ENCODE measurements at regions not wholly inside any gene's neighbourhood (a gene's known extent, or its start where the extent isn't known, plus 50 kb on each side); places are given as distances from the start of the nearest gene placed in this dataset.
"Not testable (repeated sequence)": the region's sequence is repeated elsewhere in the genome, so short reads cannot be mapped to it uniquely, and the experiment has no call there.

GRCh38 chr11:91299980-91300379 is 924.6 kb upstream of the FAT3 start:
- intact Hi-C loops (cut with DNase I; ENCODE audit: low total_unique reads) (no loop called here), in situ Hi-C loops (cut with MboI; ENCODE audit: low sequenced_read_pairs in 4 of 4) (no loop called here)
- H3K4me3 ChIP-seq: no peak overlapping the region
- no peaks in the 10 kb centered on the region for H3K4me1 ChIP-seq
- no peak for ATAC-seq
- DNase-seq: no peak
- H3K36me3 ChIP-seq: no peaks in the 10 kb centered on the region
- no peaks in the 10 kb centered on the region for H3K9me3 ChIP-seq
- TF ChIP-seq CTCF (IDR thresholded peaks at IDR 0.05 in 4 of 5, conservative IDR thresholded peaks at IDR 0.05 in 1 of 5) (no peak), POLR2A (IDR thresholded peaks at IDR 0.05) (no peak)
- H3K27ac ChIP-seq: no peak overlapping the region
- no peaks in the 10 kb centered on the region for H3K27me3 ChIP-seq

GRCh38 chr11:91296629-91297028 is 928.0 kb upstream of the FAT3 start:
- no peak for ATAC-seq
- Histone ChIP-seq H3K9me3 (no peaks in the 10 kb centered on the region), H3K27me3 (no peaks in the 10 kb centered on the region), H3K27ac (no peak overlapping the region), H3K4me3 (no peak overlapping the region), H3K4me1 (no peaks in the 10 kb centered on the region), H3K36me3 (no peaks in the 10 kb centered on the region)
- intact Hi-C loops (cut with DNase I; ENCODE audit: low total_unique reads) (no loop called here), in situ Hi-C loops (cut with MboI; ENCODE audit: low sequenced_read_pairs in 4 of 4) (no loop called here)
- TF ChIP-seq CTCF (IDR thresholded peaks at IDR 0.05 in 4 of 5, conservative IDR thresholded peaks at IDR 0.05 in 1 of 5) (no peak), POLR2A (IDR thresholded peaks at IDR 0.05) (no peak)
- DNase-seq: no peak

- in situ Hi-C loops (cut with MboI; ENCODE audit: low sequenced_read_pairs in 4 of 4): no loop called here
Measured at GRCh38 chr11:91295591-91295990, 929.0 kb upstream of the FAT3 start.

GRCh38 chr11:91293119-91293518 is 931.5 kb upstream of the FAT3 start:
- no peak overlapping the region for H3K27ac ChIP-seq
- in situ Hi-C loops (cut with MboI; ENCODE audit: low sequenced_read_pairs in 4 of 4) (no loop called here), intact Hi-C loops (cut with DNase I; ENCODE audit: low total_unique reads) (no loop called here)
- no peaks in the 10 kb centered on the region for H3K9me3 ChIP-seq
- H3K4me3 ChIP-seq: no peak overlapping the region
- TF ChIP-seq POLR2A (IDR thresholded peaks at IDR 0.05) (no peak), CTCF (IDR thresholded peaks at IDR 0.05 in 4 of 5, conservative IDR thresholded peaks at IDR 0.05 in 1 of 5) (no peak)
- ATAC-seq (no peak), DNase-seq (no peak)
- H3K27me3 ChIP-seq: no peaks in the 10 kb centered on the region
- H3K36me3 ChIP-seq: no peaks in the 10 kb centered on the region
- no peaks in the 10 kb centered on the region for H3K4me1 ChIP-seq

More at GRCh38 chr11:91295591-91295990, 929.0 kb upstream of the FAT3 start:
- H3K36me3 ChIP-seq: no peaks in the 10 kb centered on the region
- H3K27me3 ChIP-seq: no peaks in the 10 kb centered on the region
- H3K4me1 ChIP-seq: no peaks in the 10 kb centered on the region
- intact Hi-C loops (cut with DNase I; ENCODE audit: low total_unique reads): no loop called here
- no peak for TF ChIP-seq POLR2A (IDR thresholded peaks at IDR 0.05)
- TF ChIP-seq CTCF (IDR thresholded peaks at IDR 0.05 in 4 of 5, conservative IDR thresholded peaks at IDR 0.05 in 1 of 5): no peak
- DNase-seq: no peak
- H3K4me3 ChIP-seq: no peak overlapping the region
- no peaks in the 10 kb centered on the region for H3K9me3 ChIP-seq
- no peak overlapping the region for H3K27ac ChIP-seq
- ATAC-seq: no peak

GRCh38 chr11:91272089-91272488 is 952.5 kb upstream of the FAT3 start:
- Histone ChIP-seq H3K4me1 (no peaks in the 10 kb centered on the region), H3K27me3 (no peaks in the 10 kb centered on the region), H3K36me3 (no peaks in the 10 kb centered on the region), H3K4me3 (no peak overlapping the region), H3K27ac (no peak overlapping the region), H3K9me3 (no peaks in the 10 kb centered on the region)
- no peak for DNase-seq
- ATAC-seq: no peak
- intact Hi-C loops (cut with DNase I; ENCODE audit: low total_unique reads): no loop called here
- TF ChIP-seq CTCF (IDR thresholded peaks at IDR 0.05 in 4 of 5, conservative IDR thresholded peaks at IDR 0.05 in 1 of 5) (no peak), POLR2A (IDR thresholded peaks at IDR 0.05) (no peak)
- in situ Hi-C loops (cut with MboI; ENCODE audit: low sequenced_read_pairs in 4 of 4): no loop called here

GRCh38 chr11:91268512-91269295 is 955.9 kb upstream of the FAT3 start:
- ATAC-seq; H3K9me3 ChIP-seq; in situ Hi-C loops (cut with MboI; ENCODE audit: low sequenced_read_pairs in 4 of 4); DNase-seq; intact Hi-C loops (cut with DNase I; ENCODE audit: low total_unique reads); H3K4me3 ChIP-seq; H3K4me1 ChIP-seq; H3K27me3 ChIP-seq; H3K36me3 ChIP-seq; H3K27ac ChIP-seq: not testable (repeated sequence)
